Thoracic aorta (tissue), 2 donors: ENCODE measurements at regions not wholly inside any gene's neighbourhood (a gene's known extent, or its start where the extent isn't known, plus 50 kb on each side); places are given as distances from the start of the nearest gene placed in this dataset.
"Not testable (repeated sequence)": the region's sequence is repeated elsewhere in the genome, so short reads cannot be mapped to it uniquely, and the experiment has no call there.

Experiments used
- ATAC-seq: fragments of 150-250 bp; one replicate; pipeline ENCODE4 v1.8.0; 2017; ENCODE audit warnings: low read depth; ENCODE audit not compliant: insufficient number of reproducible peaks, low FRiP score
- DNase-seq: peaks from one replicate; pipeline ENCODE4 v3.0.0-alpha.2; 2020; ENCODE audit warnings: low spot score
- H3K27ac ChIP-seq, 2 donors: fragments of 200-600 bp; sonication (generic); 1 replicate in 1 of 2; 2 replicates in 1 of 2; pipeline ENCODE4 v1.5.1; 2016; ENCODE audit warnings: mild to moderate bottlenecking in 2 of 2, moderate library complexity in 2 of 2
- H3K27me3 ChIP-seq: fragments of 200-600 bp; sonication (generic); replicated peaks from 2 replicates; pipeline ENCODE4 v1.6.0; 2016; ENCODE audit warnings: mild to moderate bottlenecking; ENCODE audit not compliant: insufficient read depth
- H3K36me3 ChIP-seq: fragments of 200-600 bp; sonication (generic); one replicate; pipeline ENCODE4 v1.5.1; 2016
- H3K4me1 ChIP-seq, 2 donors: fragments of 200-600 bp; sonication (generic); 1 replicate in 1 of 2; 2 replicates in 1 of 2; pipeline versions ENCODE4 v1.5.1 to v1.6.0; 2016; ENCODE audit warnings: low read depth in 2 of 2, mild to moderate bottlenecking in 1 of 2; ENCODE audit not compliant: control insufficient read depth in 1 of 2
- H3K4me3 ChIP-seq: fragments of 200-600 bp; sonication (generic); 2 replicates; pipeline ENCODE4 v1.5.1; 2016; ENCODE audit warnings: mild to moderate bottlenecking
- H3K9me3 ChIP-seq: fragments of 200-600 bp; sonication (generic); 2 replicates; pipeline ENCODE4 v1.5.1; 2016
- CTCF ChIP-seq: fragments of 200-600 bp; sonication (generic); IDR thresholded peaks from one replicate; pipeline ENCODE4 v1.5.1; 2019; ENCODE audit warnings: antibody characterized with exemption

DNA sequence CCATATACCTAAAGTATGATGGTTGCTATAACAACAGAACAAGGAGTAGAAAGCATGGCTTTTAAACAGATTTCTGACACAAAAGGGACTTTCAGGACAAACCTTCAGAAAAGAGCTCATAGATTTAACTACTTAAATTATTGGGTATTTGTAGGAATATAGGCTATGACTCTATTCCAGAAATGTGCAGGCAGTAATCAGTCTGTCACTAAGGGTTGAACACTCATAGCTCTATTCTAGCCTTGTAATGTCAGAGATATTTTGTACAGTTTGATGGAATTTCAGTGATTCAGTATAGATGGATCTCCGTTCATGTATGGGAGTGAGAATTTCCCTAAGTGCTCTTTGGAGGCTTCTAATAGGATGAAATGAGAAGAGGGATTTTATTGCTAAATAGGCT lies 82.8 kb downstream of the EXTL2 start:
- peaks cover 7 to 13% of the 10 kb centered on the region in 2 donors for H3K4me1 ChIP-seq

DNA sequence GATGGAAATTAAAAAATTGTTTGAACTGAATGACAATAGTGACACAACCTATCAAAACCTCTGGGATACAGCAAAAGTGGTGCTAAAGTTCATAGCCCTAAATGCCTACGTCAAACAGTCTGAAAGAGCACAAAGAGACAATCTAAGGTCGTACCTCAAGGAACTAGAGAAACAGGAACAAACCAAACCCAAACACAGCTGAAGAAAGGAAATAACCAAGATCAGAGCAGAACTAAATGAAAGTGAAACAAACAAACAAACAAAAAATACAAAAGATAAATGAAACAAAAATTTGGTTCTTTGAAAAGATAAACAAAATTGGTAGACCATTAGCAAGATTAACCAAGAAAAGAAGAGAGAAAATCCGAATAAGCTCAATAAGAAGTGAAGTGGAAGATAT lies 79.7 kb downstream of the EXTL2 start:
- H3K36me3 ChIP-seq, H3K27ac ChIP-seq: not testable (repeated sequence)

More for the DNA sequence above, 82.8 kb downstream of the EXTL2 start:
- no peak for ATAC-seq
- no peak overlapping the region for H3K4me3 ChIP-seq
- H3K9me3 ChIP-seq, result no peaks in the 10 kb centered on the region
- no peak overlapping the region for H3K27ac ChIP-seq
- no peaks in the 10 kb centered on the region for H3K27me3 ChIP-seq
- TF ChIP-seq CTCF, result no peak
- DNase-seq, result no peak
- no peaks in the 10 kb centered on the region for H3K36me3 ChIP-seq

GRCh38 chr1:100816049-100816448 lies 78.6 kb downstream of the EXTL2 start:
- Histone ChIP-seq H3K9me3 (no peaks in the 10 kb centered on the region), H3K36me3 (no peaks in the 10 kb centered on the region), H3K4me3 (no peak overlapping the region), H3K4me1 (no peaks in the 10 kb centered on the region), H3K27ac (no peak overlapping the region), H3K27me3 (no peaks in the 10 kb centered on the region)
- DNase-seq (no peak), ATAC-seq (no peak)
- TF ChIP-seq CTCF, result no peak

More for the DNA sequence above, 79.7 kb downstream of the EXTL2 start:
- not testable (repeated sequence) for H3K4me3 ChIP-seq, DNase-seq, H3K4me1 ChIP-seq, ATAC-seq, H3K27me3 ChIP-seq, H3K9me3 ChIP-seq

DNA sequence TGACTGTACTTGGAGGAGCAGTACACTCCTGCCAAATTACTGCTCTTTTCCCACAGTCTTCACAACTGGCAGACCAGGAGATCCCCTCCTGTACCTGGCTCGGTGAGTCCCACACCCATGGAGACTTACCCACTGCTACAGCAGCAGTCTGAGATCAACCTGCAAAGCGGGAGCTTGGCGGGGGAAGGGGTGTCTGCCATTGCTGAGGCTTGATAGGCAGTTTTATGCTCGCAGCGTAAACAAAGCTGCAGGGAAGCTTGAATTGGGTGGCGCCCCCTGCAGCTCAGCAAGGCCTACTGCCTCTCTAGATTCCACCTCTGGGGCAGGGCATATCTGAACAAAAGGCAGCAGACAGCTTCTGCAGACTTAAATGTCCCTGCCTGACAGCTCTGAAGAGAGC lies 74.4 kb downstream of the EXTL2 start:
- not testable (repeated sequence) for H3K36me3 ChIP-seq, H3K4me1 ChIP-seq, ATAC-seq, H3K27ac ChIP-seq, H3K4me3 ChIP-seq, H3K9me3 ChIP-seq, DNase-seq, H3K27me3 ChIP-seq

GRCh38 chr1:100821919-100822318 lies 72.7 kb downstream of the EXTL2 start:
- ATAC-seq, DNase-seq, H3K4me1 ChIP-seq, H3K4me3 ChIP-seq, H3K27ac ChIP-seq, H3K9me3 ChIP-seq, H3K36me3 ChIP-seq, H3K27me3 ChIP-seq: not testable (repeated sequence)
